ENCODE measurements at regions not wholly inside any gene's neighbourhood (a gene's known extent, or its start where the extent isn't known, plus 50 kb on each side); places are given as distances from the start of the nearest gene placed in this dataset.
A peak's percentile ranks its signal among the peaks of the same experiment; 100 is the strongest.

GRCh38 chr4:178395798-178396197 is 953.6 kb upstream of the AGA start:
- no peak for DNase-seq (ENCODE audit: low spot score)

GRCh38 chr4:178412455-178412854 is 970.2 kb upstream of the AGA start:
- DNase-seq (ENCODE audit: low spot score), result no peak

- peak; percentile 4 for DNase-seq (ENCODE audit: low spot score)
These were observed 971.8 kb upstream of the AGA start for GRCh38 chr4:178414042-178414441.

GRCh38 chr4:178414881-178415446 is 972.7 kb upstream of the AGA start:
- DNase-seq (ENCODE audit: low spot score), result peak; percentile 18

- DNase-seq (ENCODE audit: low spot score), result peak; percentile 32
These were observed 973.7 kb upstream of the AGA start for GRCh38 chr4:178415925-178416324.

DNA sequence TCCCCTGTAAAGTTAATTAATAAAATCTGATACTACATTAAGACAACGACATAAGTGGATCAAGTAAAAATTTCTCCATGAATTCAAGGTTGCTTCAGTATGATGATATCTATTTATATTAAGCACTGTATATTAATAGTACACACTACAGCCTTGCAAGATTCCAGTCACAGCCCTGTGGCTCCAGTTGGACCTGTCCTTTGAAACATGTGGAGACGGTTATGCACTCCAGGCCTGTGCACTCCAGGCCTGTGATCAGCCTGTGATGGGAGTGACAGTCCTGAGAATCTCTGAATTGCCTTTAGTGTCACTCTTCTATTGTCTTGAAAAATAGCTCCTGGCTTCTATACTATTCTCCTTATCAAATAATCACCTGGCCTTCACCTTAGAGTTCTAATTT is 981.1 kb upstream of the AGA start:
- DNase-seq (ENCODE audit: low spot score), result no peak

DNA sequence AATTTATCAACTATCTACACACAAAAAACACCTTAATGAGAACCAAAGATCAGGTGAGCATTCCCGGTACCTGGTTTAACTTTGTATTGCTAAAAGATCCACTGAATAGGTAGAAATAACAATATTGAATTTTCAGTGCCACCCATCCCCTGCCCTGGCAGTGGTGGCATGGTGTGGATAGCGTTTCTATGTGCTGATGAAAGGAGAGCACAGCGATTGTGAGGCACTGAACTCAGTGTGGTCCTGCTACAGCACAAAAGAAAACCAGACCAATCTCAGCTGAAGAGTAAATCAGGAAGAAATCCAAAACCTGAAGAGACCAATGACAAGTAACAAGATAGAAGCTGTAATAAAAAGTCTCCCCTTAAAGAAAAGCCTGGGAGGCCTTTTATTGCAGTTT is 984.6 kb upstream of the AGA start:
- DNase-seq (ENCODE audit: low spot score), result no peak

DNA sequence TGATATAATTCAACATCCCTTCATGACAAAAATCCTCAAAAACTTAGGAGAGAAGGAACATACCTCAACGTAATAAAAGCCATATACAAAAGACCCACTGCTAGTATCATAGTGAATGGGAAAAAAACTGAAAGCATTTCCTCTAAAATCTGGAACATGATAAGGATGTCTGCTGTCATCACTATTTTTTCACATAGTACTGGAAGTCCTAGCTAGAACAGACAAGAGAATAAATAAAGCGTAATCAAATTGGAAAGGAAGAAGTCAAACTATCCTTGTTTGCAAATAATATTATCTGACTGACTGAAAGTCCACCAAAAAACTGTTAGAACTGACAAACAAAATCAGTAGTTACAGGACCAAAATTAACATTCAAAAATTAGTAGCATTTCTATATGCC is 985.4 kb upstream of the AGA start:
- no peak for DNase-seq (ENCODE audit: low spot score)

- no peak for DNase-seq (ENCODE audit: low spot score)
These were observed 1006.3 kb upstream of the AGA start for GRCh38 chr4:178448372-178449035.

GRCh38 chr4:178450614-178451013 is 1008.4 kb upstream of the AGA start:
- no peak for DNase-seq (ENCODE audit: low spot score)

- no peak for DNase-seq (ENCODE audit: low spot score)
These were observed 1010.8 kb upstream of the AGA start for GRCh38 chr4:178453057-178453456.

DNA sequence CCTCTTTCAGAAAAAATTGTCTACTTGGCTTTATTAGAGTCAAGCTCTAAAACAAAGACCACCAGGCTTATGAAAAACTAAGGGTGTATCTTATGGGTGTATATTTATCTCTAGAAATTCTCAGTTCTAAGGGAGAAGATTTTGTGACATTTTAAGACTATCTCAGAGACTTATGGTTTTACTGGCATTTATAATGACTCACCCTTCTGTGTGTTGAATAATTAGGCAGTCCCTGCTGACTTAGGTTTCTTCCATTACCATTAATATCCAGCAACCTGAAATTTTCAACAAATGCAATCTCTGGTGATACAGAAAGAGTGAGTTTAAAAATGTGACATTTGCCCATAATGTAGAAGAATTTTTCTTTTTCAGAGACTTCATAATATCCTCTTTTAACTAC is 1015.0 kb upstream of the AGA start:
- DNase-seq (ENCODE audit: low spot score), result no peak

- DNase-seq (ENCODE audit: low spot score), result no peak
These were observed 1020.5 kb upstream of the AGA start for GRCh38 chr4:178462710-178463109.

- no peak for DNase-seq (ENCODE audit: low spot score)
These were observed 1021.5 kb upstream of the AGA start for GRCh38 chr4:178463747-178464146.

DNA sequence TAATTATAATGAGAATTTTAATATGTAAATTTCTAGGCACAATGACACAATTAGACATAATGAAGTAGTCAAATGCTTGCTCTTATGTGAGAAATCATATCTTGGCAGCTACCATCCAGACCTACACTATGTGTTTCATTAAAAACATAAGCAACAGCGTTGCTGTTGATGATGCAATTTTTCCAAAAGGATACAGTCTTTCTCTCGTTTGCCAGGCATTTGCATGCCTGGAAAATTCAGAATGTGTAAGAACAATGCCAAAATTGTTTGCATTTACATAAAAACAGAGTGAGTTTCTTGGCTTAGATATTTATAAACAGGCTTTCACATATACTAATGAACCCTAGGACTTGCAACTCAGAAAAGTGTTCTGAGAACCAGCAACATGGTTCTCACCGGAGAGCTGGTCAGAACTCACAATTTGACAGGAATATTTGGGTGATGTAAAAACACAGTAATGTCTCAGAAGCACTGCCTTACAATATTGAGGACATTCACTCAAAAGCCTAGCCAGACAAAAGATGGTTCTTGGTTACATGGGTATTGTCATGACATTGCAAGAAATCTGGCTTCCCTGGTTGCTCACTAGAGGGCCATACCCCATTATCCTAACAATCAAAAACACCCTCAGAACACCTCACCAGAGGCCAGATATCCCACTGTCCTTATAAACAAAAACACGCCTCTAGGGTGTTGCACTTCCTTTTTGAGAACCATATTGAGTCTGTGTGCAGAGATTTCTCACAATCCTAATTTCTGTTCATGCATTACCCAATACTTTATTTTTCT is 1029.0 kb upstream of the AGA start:
- no peak for DNase-seq (ENCODE audit: low spot score)

DNA sequence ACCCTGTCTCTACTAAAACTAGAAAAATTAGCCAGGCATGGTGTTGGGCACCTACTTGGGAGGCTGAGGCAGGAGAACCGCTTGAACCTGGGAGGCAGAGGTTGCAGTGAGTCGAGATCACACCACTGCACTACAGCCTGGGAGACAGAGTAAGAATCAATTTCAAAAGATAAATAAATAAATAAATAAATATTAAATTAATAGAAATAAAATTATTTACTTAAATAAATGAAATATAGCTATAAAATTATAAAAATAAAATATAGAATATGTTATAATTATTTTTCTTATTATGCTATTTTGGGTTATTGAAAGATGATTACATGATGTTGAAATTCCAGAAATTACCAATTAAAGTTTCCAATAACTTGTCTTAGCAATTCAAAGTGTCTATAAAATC is 1029.8 kb upstream of the AGA start:
- no peak for DNase-seq (ENCODE audit: low spot score)

- DNase-seq (ENCODE audit: low spot score), result no peak
These were observed 1037.9 kb upstream of the AGA start for GRCh38 chr4:178480105-178480504.

GRCh38 chr4:178480881-178481280 is 1038.6 kb upstream of the AGA start:
- no peak for DNase-seq (ENCODE audit: low spot score)

DNA sequence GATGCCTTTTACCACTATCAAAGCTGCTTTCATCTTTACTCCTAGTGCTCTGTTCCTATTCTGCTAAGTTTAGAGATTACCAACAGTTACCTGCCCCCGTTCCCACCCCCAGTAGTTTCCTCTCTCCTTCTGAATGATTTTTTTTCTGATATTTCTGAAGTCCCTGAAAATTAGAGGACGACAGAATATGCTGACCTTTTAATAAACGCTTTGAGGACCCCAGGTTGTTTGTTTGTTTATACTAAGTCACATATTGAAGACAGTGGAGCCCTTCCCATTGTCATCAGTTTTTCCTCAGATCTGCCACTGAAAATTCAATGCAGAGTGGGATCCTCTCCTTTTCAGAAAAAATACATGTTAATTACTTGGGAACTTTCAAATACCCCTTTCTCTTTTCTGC is 1039.3 kb upstream of the AGA start:
- no peak for DNase-seq (ENCODE audit: low spot score)

DNA sequence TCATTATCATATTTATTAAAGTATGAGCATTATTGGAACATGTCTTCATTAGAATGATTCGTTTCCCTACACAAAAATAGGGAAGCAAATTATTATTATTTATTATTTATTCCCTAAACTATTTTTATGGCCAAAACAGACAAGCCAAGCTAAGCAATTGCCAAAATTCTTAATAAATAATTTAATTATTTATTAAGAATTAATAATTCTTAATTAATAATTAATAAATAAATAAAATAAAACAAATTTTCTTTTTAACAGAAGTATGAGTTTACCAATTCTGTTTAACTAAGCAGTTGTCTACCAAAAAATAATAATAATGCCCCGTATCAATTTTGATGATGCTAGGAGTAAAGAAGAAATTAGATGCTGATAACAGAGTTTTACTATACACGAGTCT is 1080.8 kb upstream of the AGA start:
- DNase-seq (ENCODE audit: low spot score), result no peak

DNA sequence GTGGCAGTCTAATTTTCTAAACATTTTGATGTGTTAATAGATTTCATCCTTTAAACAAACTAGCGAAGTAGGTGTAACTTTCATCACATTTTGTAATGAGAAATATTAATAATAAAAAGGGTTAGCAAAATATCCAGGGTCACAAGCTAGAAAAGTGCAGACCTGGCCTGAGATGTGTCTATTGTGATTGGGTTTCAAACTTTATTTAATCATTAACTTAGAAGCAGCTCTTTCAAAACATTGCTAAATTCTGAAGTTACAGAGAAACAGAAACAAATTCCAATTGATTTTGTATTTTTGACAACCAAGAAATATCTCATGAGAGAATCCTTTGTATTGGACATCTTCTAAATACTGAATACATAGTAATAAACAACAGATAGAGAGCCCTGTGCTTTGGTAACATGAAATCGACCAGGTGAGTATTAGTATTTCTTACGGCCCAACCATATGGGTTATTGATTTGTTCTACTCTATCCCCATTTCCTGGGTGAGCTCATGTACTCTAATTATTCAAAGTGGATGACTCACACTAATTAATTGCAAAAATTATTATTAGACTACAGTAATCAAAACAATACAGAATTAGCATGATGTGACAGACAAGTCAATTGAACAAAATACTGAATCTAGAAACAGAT is 1093.8 kb upstream of the AGA start:
- DNase-seq (ENCODE audit: low spot score), result no peak

- DNase-seq (ENCODE audit: low spot score), result no peak
These were observed 1111.0 kb upstream of the AGA start for GRCh38 chr4:178553201-178553600.

DNA sequence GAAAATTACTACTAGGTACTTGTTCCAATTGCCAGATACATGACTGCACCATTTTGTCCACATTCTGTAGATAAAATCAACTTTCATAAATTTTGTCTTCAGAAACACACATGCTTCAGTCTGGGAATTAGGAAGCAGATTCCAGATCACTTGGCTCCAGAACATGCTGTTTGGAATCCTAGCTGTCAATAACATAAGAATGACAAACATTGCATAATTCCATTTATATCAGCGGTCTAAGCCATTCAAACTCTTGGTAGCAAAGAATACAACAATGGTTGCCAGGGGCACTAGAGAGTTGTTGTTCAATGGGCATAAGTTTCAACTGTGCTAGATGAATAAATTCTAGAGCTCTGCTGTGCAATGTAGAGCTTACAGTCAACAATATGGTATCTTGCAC is 1112.1 kb upstream of the AGA start:
- no peak for DNase-seq (ENCODE audit: low spot score)
